ENCODE measurements at regions not wholly inside any gene's neighbourhood (a gene's known extent, or its start where the extent isn't known, plus 50 kb on each side); places are given as distances from the start of the nearest gene placed in this dataset.

- DNase-seq (ENCODE audit: low read depth in 2 of 2), result no peak
Measured at GRCh38 chr14:53468876-53469275, 315.8 kb upstream of the DDHD1 start.

- DNase-seq (ENCODE audit: low read depth in 2 of 2), result no peak
Measured at GRCh38 chr14:53464376-53464775, 311.3 kb upstream of the DDHD1 start.

GRCh38 chr14:53462931-53463778 lies 310.0 kb upstream of the DDHD1 start:
- no peak for DNase-seq (ENCODE audit: low read depth in 2 of 2)

- no peak for DNase-seq (ENCODE audit: low read depth in 2 of 2)
Measured at GRCh38 chr14:53461858-53462257, 308.7 kb upstream of the DDHD1 start.

GRCh38 chr14:53460544-53460943 lies 307.4 kb upstream of the DDHD1 start:
- no peak for DNase-seq (ENCODE audit: low read depth in 2 of 2)

- no peak for DNase-seq (ENCODE audit: low read depth in 2 of 2)
Measured at GRCh38 chr14:53458368-53458814, 305.3 kb upstream of the DDHD1 start.

GRCh38 chr14:53456931-53457330 lies 303.8 kb upstream of the DDHD1 start:
- DNase-seq (ENCODE audit: low read depth in 2 of 2), result no peak

- DNase-seq (ENCODE audit: low read depth in 2 of 2), result no peak
Measured at GRCh38 chr14:53452005-53452673, 299.0 kb upstream of the DDHD1 start.

- no peak for DNase-seq (ENCODE audit: low read depth in 2 of 2)
Measured at GRCh38 chr14:53450871-53451270, 297.7 kb upstream of the DDHD1 start.

GRCh38 chr14:53448682-53449081 lies 295.6 kb upstream of the DDHD1 start:
- DNase-seq (ENCODE audit: low read depth in 2 of 2), result no peak

GRCh38 chr14:53444677-53445312 lies 291.7 kb upstream of the DDHD1 start:
- DNase-seq (ENCODE audit: low read depth in 2 of 2), result no peak

GRCh38 chr14:53441789-53442188 lies 288.7 kb upstream of the DDHD1 start:
- DNase-seq (ENCODE audit: low read depth in 2 of 2), result no peak

- DNase-seq (ENCODE audit: low read depth in 2 of 2), result no peak
Measured at GRCh38 chr14:53437858-53438257, 284.7 kb upstream of the DDHD1 start.

- DNase-seq (ENCODE audit: low read depth in 2 of 2), result no peak
Measured at GRCh38 chr14:53432378-53432802, 279.3 kb upstream of the DDHD1 start.

GRCh38 chr14:53430870-53431269 lies 277.7 kb upstream of the DDHD1 start:
- no peak for DNase-seq (ENCODE audit: low read depth in 2 of 2)

GRCh38 chr14:53412819-53413675 lies 259.9 kb upstream of the DDHD1 start:
- DNase-seq (ENCODE audit: low read depth in 2 of 2), result no peak

- DNase-seq (ENCODE audit: low read depth in 2 of 2), result no peak
Measured at GRCh38 chr14:53411125-53411524, 258.0 kb upstream of the DDHD1 start.

- DNase-seq (ENCODE audit: low read depth in 2 of 2), result no peak
Measured at GRCh38 chr14:53409969-53410368, 256.8 kb upstream of the DDHD1 start.

GRCh38 chr14:53409289-53409688 lies 256.2 kb upstream of the DDHD1 start:
- no peak for DNase-seq (ENCODE audit: low read depth in 2 of 2)

GRCh38 chr14:53408175-53408879 lies 255.2 kb upstream of the DDHD1 start:
- DNase-seq (ENCODE audit: low read depth in 2 of 2), result no peak

GRCh38 chr14:53406519-53406918 lies 253.4 kb upstream of the DDHD1 start:
- DNase-seq (ENCODE audit: low read depth in 2 of 2), result no peak

Measured in stimulated activated CD4-positive, alpha-beta T cell treated with anti-CD3 and anti-CD28 coated beads, Interleukin-1b, Interleukin-23, amount 100 ng/mL, for 1 hour (primary cell).